ENCODE measurements at regions not wholly inside any gene's neighbourhood (a gene's known extent, or its start where the extent isn't known, plus 50 kb on each side); places are given as distances from the start of the nearest gene placed in this dataset.

GRCh38 chr9:3049636-3050035, 205.7 kb upstream of the PUM3 start:
- DNase-seq, result no peak

GRCh38 chr9:3047912-3048311, 204.0 kb upstream of the PUM3 start:
- no peak for DNase-seq

DNA sequence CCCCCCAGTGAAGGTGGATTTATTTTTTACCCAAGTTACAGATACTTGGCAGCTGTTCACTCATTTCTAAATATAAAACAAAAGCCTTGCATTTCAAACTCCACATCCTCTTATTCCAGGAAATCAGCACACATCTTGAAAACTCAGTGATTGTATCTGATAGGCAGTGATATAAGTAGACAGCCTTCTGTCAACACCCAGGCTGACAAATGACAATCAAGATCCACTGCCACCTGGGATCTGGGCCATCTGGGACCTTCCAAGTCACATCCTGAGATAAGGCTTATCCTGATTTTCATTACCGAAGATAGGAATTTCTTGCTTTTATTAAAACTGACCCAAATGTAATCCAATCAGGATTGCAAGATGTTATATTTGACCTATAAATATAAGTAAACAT, 201.3 kb upstream of the PUM3 start:
- peak; percentile 7 for DNase-seq

DNA sequence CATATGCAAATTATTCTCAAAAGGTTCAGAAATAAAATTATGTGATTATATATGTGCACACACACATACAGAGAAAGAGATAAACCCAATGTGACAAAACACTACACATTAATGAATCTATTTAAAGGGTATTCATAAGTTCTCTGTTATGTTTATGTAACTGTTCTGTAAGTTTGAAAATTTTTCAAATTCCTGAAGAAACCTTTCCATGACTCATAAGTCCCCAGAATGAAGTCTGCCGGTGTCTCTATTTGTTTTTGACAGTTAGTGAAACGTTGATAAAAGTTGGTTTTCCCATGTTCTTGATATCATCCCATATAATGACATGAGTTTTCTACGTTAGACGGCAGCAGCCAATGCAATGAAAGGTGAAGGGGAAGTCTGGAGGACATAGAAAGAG, 199.5 kb upstream of the PUM3 start:
- DNase-seq, result no peak

DNA sequence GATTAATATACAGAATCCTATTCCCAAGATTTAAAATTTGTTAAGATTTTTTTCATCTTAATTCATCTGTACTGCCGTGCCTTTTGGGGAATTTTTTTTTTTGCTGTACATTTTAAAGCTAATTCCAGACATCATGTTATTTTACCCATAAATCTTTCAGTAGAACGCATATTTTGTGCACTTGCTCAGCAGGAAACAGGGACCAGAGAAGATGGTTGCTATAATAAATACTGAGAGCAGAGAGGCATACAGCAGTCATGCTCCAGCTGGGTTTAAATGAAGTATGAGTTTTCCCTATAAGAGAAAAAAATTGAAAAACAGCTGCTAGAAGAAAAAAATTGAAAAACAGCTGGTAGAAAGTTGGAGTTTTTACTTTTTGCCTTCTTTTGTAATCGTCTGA, 196.9 kb upstream of the PUM3 start:
- DNase-seq, result no peak

- no peak for DNase-seq
Measured at GRCh38 chr9:3036333-3036700, 192.4 kb upstream of the PUM3 start.

- no peak for DNase-seq
Measured at GRCh38 chr9:3035579-3036332, 191.9 kb upstream of the PUM3 start.

GRCh38 chr9:3032898-3033297, 189.0 kb upstream of the PUM3 start:
- DNase-seq, result no peak

- no peak for DNase-seq
Measured at GRCh38 chr9:3028535-3028934, 184.6 kb upstream of the PUM3 start.

DNA sequence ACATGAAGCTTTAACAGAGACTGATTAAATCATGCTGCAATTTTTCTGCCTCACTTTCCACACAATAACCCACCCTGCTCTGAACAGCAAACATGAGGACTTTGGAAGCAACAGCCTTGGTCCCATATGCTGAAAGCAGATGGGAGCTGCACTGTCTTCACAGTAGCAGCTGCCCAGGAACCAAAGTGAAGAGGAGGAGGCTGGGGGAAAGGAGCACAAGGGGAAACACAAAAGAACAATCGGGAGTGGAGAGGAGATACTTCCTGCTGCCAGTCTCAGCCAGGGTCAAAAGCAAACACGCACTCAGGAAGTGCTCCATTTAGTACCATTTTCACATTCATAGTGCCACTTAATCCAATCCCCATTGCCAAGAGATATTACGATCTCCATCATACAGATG, 183.3 kb upstream of the PUM3 start:
- no peak for DNase-seq

DNA sequence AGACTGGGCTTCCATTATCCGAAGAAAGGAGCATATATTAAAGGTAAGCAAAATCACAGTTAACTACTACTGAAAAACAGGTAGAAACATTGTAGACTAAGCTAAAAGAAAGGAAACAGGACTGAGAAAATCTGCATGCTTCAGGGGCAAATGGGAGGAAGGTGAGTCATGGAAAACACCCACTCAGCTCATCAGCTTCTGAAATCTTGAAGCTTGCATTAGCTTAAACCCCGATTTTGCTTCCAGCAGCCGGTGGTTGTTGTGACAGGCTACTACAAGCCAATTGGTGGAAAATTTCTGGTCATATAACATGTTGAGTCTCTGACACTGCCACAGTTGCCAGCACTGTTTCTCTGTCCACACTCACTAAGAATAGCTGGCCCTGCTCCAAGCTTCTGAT, 179.6 kb upstream of the PUM3 start:
- no peak for DNase-seq

GRCh38 chr9:3018691-3019230, 174.9 kb upstream of the PUM3 start:
- no peak for DNase-seq

DNA sequence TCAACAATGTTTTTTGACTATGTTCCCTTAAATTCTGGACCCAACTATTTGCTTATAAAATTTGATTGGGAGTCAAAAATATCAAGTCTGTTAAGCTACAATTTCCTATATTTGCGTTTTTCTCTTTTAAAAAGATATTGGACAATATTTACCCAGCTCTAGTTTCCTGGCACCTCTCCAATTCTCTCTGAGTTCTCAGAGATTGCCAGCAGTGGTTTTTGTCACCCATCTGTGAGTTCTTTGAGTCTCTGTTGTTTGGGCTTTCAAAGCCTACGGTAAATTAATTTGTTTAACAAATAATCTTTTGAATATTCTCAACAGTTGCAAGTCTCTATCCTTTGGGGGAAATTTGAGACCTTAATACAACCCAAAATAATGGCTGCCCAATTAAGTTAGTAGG, 174.2 kb upstream of the PUM3 start:
- DNase-seq, result no peak

- DNase-seq, result no peak
Measured at GRCh38 chr9:3014178-3014577, 170.3 kb upstream of the PUM3 start.

GRCh38 chr9:3012842-3013241, 168.9 kb upstream of the PUM3 start:
- peak; percentile 68 for DNase-seq

- DNase-seq, result peak; percentile 49
Measured at GRCh38 chr9:3012245-3012644, 168.3 kb upstream of the PUM3 start.

GRCh38 chr9:3008091-3008490, 164.2 kb upstream of the PUM3 start:
- no peak for DNase-seq

- DNase-seq, result no peak
Measured at GRCh38 chr9:3007326-3007725, 163.4 kb upstream of the PUM3 start.

DNA sequence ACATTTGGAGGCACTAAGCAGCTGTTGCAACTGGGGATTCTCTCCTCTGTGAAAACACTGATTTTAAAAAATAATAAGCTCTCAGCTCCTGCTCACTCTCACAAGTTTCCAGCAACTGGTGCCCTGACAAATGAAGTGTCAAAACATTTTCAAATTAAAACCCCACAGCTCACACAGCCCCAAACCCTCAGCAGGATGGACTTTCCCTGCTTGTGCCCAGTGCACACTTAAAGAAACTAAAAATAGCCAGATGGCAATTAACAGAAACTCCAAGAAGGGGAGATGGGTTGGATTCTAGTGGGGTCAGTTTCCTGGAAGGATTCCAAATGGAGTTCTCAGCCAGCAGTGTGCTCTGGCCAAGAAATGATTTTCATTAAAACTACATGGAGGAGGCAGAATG, 163.0 kb upstream of the PUM3 start:
- DNase-seq, result no peak

- DNase-seq, result no peak
Measured at GRCh38 chr9:3004572-3004971, 160.7 kb upstream of the PUM3 start.

DNA sequence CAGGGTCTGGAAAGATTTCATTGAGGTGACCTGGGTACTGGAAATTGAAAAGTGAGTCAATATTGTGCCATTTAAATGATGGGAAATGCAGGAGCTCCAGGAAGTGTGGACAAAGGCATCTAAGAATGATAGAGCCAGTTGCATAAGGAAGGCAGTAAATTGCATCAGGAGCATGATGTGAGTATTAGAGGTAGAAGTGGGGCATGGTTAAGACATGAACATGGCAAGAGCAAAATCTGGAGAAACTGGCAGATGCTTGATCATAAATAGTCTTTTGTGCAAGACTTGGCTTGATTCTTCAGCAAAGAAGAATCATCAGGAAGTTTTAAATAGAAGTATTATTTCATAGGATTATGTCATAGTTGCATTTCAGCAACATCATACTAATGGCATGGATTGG, 157.4 kb upstream of the PUM3 start:
- DNase-seq, result no peak

DNA sequence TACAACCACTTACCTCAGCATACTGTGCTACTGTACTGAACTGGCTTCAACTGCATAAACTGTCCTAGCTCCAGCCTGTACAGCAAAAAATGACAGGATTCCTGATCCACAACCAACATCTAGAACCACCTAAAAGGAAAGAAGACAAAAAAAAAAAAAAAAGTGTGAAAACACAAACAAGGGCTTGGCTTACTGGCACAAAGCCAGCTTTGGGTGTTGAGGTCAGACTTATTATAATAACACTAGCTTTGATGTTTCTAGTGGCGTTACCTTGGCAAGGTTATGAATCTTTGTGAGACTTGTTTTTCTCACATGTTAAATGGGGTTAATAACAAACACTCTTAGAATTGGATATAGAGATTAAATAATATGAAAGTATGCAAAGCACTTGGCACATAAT, 148.5 kb upstream of the PUM3 start:
- DNase-seq, result no peak

GRCh38 chr9:2991292-2991691, 147.4 kb upstream of the PUM3 start:
- no peak for DNase-seq

- no peak for DNase-seq
Measured at GRCh38 chr9:2987679-2988078, 143.8 kb upstream of the PUM3 start.

DNA sequence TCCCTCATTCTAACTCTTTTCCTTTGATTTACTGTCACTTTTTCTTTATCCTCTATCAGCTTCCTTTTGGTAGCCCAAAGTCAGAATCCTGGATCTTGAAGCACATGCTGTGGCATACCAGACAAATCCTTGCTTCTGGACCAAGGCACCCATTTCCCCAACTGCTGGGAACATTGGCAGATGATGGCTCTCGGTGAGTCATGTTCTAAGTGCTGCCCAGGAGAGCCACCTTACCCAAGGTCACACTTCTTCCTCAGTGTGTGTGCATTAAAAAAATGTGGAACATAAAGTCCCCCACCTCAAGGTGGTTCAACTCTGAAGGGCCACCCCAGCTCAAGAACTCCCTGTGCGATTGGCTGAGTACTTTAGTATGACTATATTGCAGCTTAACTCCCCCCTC, 141.4 kb upstream of the PUM3 start:
- DNase-seq, result no peak
